ENCODE measurements at regions not wholly inside any gene's neighbourhood (a gene's known extent, or its start where the extent isn't known, plus 50 kb on each side); places are given as distances from the start of the nearest gene placed in this dataset.
A peak's percentile ranks its signal among the peaks of the same experiment; 100 is the strongest.

DNA sequence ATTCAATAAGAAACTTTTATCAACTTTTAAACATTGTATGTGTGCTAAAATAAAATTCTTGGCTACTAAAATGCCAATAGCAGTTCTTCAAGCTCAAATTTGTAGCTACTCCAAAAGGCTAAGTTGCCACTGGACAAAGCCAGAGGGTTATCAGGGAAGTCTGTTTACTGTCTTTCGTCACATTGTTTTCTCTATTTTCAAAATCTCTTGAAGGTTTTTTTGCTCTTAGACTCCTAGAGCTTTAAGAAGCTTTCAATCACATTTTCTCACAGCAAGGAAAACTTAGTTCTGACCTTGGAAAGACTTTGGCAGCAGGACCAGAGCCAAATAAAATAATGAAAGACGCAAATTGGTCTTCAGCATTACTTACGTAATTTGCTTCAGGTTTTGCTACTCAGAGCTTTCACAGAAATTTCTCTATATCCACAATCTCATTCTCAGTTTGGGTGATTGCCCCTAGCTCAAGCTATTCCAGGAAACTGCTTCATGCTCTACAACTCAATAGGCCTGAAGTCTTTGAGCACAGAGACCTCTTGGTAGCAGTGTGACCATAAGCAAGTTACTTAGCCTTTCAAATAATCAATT is 257.7 kb downstream of the GABRG2 start:
- no peak for DNase-seq

DNA sequence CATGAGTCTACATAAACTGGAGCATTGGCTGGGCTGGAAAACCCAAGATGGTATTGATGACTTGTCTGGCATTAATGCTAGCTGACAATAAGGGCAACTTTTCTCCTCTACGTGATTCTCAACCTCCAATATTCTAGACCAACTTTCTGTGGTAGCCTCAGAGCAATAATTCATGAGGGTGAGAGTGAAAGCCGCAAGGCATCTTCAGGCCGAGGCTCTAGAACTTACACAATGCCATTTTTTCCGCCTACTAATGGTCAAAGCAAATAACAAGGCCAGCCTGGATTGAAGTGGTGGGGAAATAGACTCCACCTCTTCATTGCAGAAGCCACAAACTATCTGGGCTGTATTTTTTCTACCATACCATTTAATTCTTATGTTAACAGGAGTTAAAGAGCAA is 267.4 kb downstream of the GABRG2 start:
- DNase-seq: no peak

DNA sequence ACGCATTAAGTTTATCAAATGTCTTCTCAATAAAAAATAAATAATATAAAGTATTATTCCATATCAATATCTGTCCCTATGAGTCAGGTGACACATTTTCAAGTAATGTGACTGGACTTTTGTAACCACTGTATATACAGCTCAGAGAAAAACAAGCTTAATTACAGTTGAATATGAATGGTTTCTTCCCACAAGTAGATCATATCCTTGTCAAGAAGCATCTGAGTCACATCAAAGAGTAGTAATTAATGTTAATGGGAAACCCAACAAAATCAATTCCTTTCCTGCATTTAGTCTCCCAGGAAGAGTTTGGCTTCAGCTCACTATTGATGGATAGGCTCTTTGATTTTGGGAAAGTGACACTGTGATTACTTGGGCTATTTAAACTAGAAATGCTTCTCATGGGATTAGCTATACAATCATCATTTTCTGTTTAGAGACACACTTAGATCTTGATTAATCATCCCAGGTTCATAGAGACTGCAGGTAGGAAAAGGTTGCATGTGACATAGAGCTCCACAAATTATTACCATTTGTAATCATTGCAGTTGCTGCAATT is 292.9 kb downstream of the GABRG2 start:
- no peak for DNase-seq

DNA sequence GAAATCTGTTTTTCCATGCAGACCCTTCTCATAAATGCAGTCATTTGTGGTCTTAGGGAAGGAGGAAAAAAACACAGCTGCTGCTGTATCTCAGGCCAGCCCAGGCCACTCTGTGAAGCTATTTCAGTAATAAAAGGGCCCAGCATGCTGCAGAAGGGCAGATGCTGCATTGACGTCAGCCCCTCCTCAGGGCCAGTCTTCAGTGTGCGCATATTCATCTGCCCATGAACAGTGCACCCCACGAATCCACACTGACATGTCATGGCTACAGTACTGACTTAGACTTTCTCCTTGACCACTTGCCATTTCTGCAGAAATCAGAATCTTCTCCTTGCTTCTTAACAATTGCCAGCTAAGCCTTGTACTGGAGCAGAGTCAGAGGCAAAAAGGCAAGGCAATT is 304.7 kb downstream of the GABRG2 start:
- DNase-seq: no peak

DNA sequence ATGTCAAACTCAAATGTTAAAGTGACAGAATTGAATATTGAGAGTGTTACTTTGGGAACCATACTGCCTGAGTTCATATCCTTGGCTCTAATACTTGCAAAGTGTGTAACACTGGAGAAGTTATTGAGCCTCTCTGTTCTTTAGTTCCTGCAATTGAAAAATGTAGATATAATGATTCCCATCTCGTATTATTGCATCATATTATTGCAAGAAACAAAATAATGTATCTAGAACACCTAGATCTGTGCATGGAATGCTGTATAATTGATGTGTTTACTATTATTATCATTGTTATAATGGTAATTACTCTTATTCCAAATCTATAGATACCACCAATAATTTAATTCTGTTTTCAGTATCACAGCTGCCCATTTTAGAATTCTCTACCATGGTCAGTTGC is 310.3 kb downstream of the GABRG2 start:
- DNase-seq: no peak

DNA sequence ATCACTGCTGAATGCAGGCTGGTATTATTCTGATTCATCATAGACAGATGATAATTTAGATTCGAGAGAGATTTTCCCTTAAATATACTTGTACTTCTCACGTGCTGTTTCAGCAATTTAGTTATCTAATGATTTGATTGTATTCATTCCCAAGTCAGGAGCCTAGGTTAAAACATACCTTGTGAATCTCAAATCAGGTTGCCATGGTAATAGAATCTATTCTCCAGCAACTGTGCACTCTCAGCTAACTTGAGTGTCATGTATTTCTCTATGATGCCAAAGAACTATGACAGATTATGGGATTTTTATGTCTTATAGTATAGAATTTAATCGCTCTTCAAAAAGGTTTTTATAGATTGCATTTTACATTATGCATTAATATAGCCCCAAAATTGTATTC is 315.3 kb downstream of the GABRG2 start:
- DNase-seq: no peak

DNA sequence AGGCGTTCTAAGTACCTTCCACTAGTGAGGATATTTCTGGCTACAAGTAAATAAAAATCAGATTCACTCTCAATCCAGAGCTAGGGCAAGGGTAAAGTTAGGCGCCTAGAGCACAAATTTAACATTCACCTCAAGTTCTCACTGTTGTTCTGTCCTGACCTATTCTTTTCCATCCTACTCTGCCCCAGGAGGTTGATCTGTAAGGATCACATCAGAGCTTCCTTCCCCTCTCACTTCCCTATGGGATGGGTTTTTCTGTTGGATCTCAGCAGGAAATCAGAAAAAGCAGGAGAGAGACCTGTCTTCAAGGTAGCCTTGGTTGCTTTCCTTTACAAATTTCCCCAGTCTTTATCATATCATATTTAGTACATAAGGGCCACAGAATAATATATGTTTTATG is 316.7 kb downstream of the GABRG2 start:
- DNase-seq: no peak

DNA sequence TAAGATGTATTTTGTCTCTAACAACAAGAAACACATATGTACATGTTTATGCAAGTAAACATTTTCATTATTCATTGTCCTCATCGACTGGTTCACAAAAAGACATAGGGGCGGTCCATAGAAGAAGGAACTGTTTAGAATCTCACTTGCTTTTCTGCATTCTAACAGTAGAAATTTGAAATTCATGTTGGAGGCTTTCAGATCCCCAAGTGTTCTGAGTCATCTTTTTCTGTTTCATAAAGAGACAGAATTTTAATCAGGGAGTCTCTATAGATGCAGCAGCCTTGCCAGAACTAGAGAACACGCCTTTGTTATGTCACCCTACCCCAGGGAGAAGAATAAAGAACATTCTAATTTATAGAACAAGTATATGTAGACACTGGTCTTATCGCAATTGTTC is 324.3 kb downstream of the GABRG2 start:
- DNase-seq: no peak

DNA sequence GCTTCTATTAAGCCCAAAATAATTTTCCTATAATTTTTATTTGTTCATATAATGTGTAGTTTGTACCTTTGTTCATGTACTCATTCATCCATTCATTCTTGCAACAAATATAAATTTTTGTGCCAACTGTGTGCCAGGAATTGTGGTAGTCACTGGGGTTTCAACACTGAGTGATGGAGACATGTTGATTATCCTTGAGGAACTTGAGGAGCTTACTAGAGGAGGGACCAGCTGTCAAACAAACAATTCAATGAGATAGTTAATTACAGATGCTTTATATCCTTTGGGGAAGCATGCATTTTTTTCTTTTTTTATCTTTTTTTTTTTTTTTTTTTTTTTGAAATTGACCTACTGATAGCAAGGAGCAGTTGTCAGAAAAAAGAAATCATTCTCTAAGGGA is 324.8 kb downstream of the GABRG2 start:
- DNase-seq: no peak

DNA sequence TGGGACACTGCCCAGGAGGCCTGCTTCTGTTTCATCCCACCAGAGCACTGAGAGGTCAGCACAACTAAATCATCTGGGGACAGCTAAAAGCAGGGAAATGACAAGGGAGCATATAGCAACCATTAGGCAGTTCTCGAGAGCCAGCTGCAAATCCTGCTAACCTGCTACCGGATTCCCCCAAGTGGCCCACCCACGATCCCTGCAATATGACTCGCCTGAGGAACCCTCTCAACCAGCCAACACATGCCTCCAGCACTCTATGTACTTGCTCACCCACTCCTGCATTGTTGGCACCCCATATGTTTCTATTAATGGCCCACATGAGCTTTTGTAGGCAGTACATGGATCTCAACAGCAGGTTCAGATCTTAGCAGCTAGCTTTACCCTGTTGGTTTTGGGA is 326.0 kb downstream of the GABRG2 start:
- DNase-seq: no peak

DNA sequence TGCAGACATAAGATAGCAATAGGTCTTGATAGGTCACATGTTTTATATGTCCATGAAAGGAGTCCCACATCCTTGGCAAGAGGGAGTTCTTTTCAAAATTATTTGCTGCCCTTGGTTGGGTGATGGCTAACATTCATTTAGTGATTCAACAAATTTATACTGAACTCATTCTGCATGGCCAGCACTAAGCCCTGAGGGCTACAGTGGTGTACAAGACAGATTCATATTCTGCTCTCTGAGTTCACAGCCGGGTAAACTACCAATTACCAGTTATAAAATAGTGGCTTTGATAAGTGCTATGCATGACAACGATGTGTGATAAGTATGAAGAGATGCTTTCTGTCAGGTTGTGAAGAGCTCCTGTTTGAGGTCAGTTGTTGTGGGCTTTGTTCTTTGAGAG is 340.0 kb downstream of the GABRG2 start:
- DNase-seq: no peak

DNA sequence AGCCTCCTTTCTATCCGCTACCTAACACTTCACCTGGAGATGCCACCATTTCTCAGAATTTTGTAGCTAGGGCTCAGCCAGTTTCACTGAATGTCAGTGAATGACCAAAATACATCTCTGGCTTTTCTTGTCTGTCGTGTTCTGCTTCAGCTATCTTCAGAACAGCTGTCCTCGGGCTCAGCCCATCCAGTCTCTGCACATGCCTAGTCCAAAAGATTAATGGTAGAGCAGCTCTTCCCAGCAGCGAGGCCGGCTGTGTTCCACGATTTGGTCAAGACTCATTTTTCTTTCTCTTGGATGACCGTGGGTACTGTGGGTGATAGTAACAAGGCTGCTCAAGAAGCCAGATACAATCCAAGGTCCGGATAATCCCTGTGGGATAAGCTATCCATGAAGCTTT is 342.8 kb downstream of the GABRG2 start:
- no peak for DNase-seq

DNA sequence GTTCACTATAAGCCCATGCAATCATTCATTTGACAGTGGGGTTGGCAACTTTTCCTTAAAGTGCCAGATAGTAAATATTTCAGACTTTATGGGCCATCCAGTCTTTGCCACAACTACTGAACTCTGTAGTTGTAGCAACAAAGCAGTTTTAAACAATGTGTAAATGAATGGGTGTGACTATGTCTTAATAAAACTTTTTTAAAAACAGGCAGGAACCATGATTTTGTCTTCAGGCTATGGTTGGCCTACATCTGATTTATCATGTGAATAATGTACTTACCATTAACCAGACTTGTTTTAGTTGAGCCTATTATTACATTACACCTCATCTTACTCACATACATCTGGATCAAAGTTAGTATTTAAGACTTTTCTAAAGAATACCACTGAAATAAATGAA is 361.6 kb downstream of the GABRG2 start:
- no peak for DNase-seq

DNA sequence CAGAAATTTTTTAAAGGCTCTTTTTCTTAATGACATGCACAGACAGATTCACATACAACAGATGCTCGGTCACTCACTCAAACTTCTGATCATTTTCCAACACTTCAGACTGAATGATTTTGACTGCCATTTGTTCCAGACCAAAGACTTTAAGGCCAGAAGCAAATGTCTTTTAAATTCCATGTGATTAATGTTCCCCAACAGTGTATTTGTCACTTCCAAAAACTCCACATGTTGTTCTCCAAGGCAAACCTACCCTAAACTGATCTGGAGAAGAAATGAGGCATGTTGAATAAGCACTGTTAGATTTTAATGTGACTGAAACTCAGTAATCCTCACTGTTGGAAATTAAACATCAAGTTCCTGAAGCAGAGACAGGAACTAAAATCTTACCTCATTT is 366.7 kb downstream of the GABRG2 start:
- no peak for DNase-seq

DNA sequence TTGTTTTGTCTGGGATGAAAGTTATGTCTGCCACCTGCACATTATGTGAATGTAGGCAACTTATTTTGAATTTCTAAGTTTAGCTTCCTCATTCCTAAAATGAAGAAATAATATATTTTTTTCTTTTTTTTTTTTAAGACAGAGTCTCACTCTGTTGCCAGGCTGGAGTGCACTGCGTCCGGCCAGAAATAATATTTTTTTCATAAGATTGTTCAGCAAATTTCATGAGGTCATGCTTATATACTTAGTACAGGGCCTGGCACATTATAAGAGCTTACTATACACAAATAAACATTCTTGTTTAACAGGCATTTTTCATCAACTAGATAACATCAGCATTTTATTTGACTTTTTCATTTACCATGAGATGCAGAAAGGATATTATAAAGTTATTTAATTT is 368.5 kb downstream of the GABRG2 start:
- DNase-seq: peak in 1 of 2 experiments; percentile 21

DNA sequence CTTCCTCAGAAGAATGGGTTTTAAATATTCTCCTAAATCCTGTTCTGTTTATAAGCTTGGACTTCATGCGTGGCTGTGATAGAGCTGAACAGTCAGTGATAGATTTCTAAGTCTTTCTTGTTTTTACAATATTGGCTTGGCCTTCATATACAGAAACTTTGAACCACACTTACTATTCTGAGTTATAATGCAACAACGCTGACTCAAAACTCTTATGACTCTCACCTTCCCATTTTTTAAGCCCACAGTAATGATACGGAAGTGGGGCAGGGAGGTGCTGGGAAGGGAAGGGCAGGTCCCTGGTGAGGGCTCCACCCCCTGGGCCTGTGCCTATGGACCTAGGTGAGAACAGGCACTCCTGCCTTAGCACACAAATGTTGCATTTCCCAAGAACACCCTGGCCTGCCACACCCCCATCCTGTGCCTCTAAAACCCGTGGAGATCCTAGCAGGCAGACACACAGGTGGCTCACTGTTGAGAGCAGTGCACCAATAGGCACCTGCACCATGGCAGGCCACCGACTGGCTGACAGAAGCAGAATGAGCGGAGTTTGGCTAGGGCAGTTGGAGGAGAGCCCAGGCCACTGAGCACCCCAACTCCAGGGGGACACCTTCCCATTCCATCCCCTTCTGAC is 376.7 kb downstream of the GABRG2 start:
- DNase-seq: no peak

DNA sequence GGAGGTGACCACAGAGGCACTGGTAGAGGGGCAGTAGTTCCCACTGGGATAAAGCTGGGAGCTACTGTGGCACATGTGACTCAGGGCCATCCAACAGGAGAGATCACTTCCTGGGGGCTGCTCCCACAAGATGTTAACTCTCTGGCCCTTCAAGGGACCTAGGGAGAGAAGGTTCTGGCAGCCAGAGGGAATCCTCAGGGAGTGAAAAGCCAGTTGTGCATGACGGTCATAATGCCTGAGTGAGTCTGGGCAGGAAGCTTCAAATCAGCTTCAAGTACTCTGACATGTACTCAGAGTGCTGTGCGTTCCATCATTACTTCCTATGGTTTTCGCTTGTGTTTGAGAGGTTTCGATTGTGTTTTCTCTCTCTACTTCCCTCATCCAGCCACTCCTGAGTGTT is 388.5 kb downstream of the GABRG2 start:
- DNase-seq: no peak

DNA sequence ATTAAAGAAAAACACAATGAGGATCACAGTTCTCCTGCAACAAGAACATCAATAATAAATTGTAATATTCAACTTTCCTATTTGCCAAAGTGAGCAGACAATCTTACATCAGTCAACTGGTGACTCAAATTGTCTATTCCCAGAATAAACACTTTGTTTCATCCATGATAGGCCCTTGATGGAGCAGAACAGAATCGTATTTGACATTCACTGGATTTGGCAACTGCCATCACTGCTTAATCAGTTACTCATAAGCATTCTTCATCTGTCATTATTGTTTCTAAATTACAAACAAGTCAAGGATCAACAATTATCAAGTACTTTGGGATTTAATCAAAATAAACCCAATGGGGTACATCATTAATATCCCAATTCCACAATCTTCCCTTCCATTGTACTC is 398.4 kb downstream of the GABRG2 start:
- no peak for DNase-seq

DNA sequence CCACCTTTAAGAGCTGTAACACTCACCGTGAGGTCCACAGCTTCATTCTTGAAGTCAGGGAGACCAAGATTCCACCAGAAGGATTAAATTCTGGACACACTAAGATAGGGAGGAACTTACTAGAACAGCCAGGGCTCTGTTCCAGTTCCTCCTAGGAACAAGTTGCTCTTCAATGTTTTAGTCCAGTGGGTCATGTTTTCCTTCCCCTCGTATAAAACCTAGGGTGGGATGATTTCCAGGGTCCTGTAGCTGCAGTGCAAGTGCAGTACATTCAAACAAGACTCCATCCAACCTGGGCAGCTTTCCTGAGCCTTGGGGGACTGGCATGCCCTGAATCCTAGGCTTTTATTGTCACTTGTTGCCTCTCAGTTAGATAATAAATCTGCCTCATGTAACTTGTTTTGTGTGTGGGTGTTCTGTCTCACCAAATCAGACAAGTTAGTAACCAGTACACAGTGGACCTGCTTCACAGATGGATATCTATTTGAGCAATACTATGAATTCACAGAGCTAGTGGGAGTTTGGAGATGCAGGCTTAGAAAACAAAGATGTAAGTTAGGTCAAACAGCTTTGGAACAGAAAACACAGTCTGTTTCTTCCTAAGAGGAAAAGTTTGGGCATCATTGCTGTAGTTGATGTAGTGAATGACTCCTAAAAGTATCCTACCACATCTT is 405.6 kb downstream of the GABRG2 start:
- no peak for DNase-seq

DNA sequence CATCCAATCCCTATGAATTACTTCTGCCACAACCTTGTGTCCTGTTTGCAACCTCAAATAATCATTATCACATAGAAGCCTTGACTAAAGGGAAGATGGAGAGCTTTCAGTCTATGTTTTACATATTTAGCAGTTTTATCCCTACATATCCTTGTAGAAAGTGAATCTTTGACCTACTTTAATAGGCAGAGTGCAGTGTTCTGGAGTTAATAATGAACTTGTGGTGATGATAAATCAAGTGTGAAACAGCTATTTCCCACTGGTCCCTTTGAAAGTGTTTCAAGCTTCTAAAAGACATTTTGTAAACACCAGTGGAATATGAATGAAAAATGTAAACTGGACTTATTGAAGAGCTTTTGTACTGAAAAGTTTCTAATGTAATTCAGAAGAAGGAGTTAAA is 406.7 kb downstream of the GABRG2 start:
- no peak for DNase-seq

DNA sequence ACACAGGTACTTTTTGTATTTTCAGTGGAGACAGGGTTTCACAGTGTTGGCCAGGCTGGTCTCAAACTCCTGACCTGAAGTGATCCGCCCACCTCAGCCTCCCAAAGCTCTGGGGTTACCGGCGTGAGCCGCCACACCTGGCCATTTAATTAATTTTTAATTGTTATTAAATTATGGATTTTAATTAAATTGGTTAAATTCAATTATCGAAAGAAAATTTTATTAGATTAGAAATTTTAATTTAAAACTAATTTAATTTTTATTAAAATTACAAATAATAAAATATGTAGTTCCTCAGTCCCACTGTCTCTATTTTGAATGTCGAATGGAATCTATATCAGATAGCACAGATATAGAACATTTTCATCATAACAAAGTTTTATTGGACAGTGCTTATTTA is 416.5 kb downstream of the GABRG2 start:
- no peak for DNase-seq

DNA sequence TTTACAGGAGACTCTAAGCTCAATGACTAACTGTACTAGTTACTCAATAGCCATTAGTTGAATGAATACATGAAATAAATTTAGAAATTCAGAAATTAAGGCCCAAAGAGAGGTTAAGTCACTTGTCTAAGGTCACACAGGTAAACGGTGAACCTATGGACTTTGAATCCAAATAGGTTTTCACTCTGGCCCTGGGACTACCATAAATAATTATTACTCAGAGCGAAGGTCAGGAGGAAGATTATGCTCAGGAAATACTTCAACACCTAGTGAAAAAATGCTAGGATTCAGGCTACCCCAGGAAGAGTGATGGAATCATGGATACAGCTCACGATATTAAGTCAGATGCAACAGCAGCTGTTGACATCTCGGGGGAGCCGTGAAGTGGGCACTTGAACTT is 417.4 kb downstream of the GABRG2 start:
- DNase-seq: no peak

DNA sequence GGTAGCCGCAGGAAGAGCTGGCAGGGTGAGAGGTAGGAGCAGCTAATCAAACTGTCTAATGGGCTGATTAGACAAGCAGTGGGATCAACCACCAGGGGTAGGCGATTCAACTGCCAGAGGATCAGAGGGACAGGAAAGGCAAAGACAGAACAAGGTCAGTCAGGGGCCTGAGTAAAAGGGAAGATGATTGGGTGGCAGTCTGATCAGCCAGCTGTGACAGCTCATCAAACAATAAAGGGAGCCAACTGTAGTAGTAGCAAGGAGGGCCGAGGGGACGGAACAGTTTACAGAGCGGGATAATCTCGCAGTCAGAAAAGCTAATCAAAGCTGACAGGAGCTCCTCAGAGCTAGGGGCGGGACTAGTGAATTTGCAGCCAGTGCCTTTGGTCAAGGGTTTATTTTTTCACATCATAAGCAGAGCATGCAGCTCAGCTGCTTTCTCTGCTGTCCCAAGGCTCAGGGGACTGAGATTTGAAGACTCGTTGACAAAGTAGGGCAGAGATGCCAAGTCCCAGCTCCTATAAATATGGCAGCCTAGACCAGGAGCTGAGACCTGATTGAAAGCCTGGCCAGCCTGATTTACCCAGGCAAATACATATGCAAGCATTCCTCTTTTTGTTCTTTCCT is 418.2 kb downstream of the GABRG2 start:
- DNase-seq: no peak
